Trophoblast cell (in vitro differentiated cells and primary cell): ENCODE measurements at regions not wholly inside any gene's neighbourhood (a gene's known extent, or its start where the extent isn't known, plus 50 kb on each side); places are given as distances from the start of the nearest gene placed in this dataset.

Experiments
- DNase-seq, 2 donors: peaks; one replicate each; pipeline ENCODE4 v3.0.0-alpha.2; 2016
- H2AFZ ChIP-seq: 2 replicates; pipeline ENCODE4 v1.6.1; 2013; ENCODE audit warnings: low read length, moderate library complexity, mild to moderate bottlenecking; ENCODE audit not compliant: insufficient read depth, poor library complexity
- H2AK5ac ChIP-seq: 2 replicates; pipeline ENCODE4 v1.6.1; 2013; ENCODE audit warnings: mild to moderate bottlenecking, low read length
- H2BK120ac ChIP-seq: 2 replicates; pipeline ENCODE4 v1.6.1; 2013; ENCODE audit warnings: low read length, mild to moderate bottlenecking, moderate library complexity; ENCODE audit not compliant: insufficient read depth, poor library complexity
- H2BK12ac ChIP-seq: 2 replicates; pipeline ENCODE4 v1.6.1; 2013; ENCODE audit warnings: mild to moderate bottlenecking, low read length, moderate library complexity
- H2BK5ac ChIP-seq: 2 replicates; pipeline ENCODE4 v1.6.1; 2013; ENCODE audit warnings: low read length, low read depth, moderate library complexity, mild to moderate bottlenecking; ENCODE audit not compliant: poor library complexity
- H3K14ac ChIP-seq: 2 replicates; pipeline ENCODE4 v1.6.1; 2013; ENCODE audit warnings: mild to moderate bottlenecking, low read length
- H3K18ac ChIP-seq: 2 replicates; pipeline ENCODE4 v1.6.1; 2013; ENCODE audit warnings: mild to moderate bottlenecking, low read length
- H3K23ac ChIP-seq: 2 replicates; pipeline ENCODE4 v1.6.1; 2013; ENCODE audit warnings: low read length
- H3K27ac ChIP-seq: 2 replicates; pipeline ENCODE4 v1.5.1; 2013; ENCODE audit warnings: low read depth, mild to moderate bottlenecking, inconsistent platforms, low read length, moderate library complexity
- H3K27me3 ChIP-seq: 2 replicates; pipeline ENCODE4 v1.6.1; 2013; ENCODE audit warnings: inconsistent platforms, mild to moderate bottlenecking, low read length, moderate library complexity; ENCODE audit not compliant: insufficient read depth
- H3K36me3 ChIP-seq, 2 experiments: 1 replicate in 1 of 2; 2 replicates in 1 of 2; pipeline ENCODE4 v1.6.1; 2013; ENCODE audit warnings: low read length in 2 of 2, mild to moderate bottlenecking in 2 of 2, moderate library complexity in 1 of 2; ENCODE audit not compliant: insufficient read depth in 2 of 2, control insufficient read depth in 1 of 2
- H3K4ac ChIP-seq: 2 replicates; pipeline ENCODE4 v1.6.1; 2013; ENCODE audit warnings: low read depth, mild to moderate bottlenecking, low read length, moderate library complexity
- H3K4me1 ChIP-seq, 2 experiments: 1 replicate in 1 of 2; 2 replicates in 1 of 2; pipeline ENCODE4 v1.6.1; 2013; ENCODE audit warnings: low read length in 2 of 2, mild to moderate bottlenecking in 2 of 2, moderate library complexity in 1 of 2; ENCODE audit not compliant: insufficient read depth in 2 of 2, control insufficient read depth in 1 of 2
- H3K4me2 ChIP-seq: 2 replicates; pipeline ENCODE4 v1.6.1; 2013; ENCODE audit warnings: inconsistent platforms, mild to moderate bottlenecking, low read length, moderate library complexity
- H3K4me3 ChIP-seq: 2 replicates; pipeline ENCODE4 v1.5.1; 2013; ENCODE audit warnings: mild to moderate bottlenecking, low read depth, low read length, inconsistent platforms
- H3K79me1 ChIP-seq: one replicate; pipeline ENCODE4 v1.6.1; 2013; ENCODE audit warnings: low read length
- H3K79me2 ChIP-seq: 2 replicates; pipeline ENCODE4 v1.6.1; 2013; ENCODE audit warnings: low read length, mild to moderate bottlenecking; ENCODE audit not compliant: control insufficient read depth, insufficient read depth, poor library complexity
- H3K9ac ChIP-seq: 2 replicates; pipeline ENCODE4 v1.6.1; 2013; ENCODE audit warnings: mild to moderate bottlenecking, low read length
- H3K9me3 ChIP-seq: 2 replicates; pipeline ENCODE4 v1.6.1; 2013; ENCODE audit warnings: low read depth, mild to moderate bottlenecking, control low read depth, inconsistent platforms, low read length; ENCODE audit not compliant: insufficient read depth
- H4K12ac ChIP-seq: 2 replicates; pipeline ENCODE4 v1.6.1; 2013; ENCODE audit warnings: low read depth, mild to moderate bottlenecking, low read length, moderate library complexity
- H4K8ac ChIP-seq: 2 replicates; pipeline ENCODE4 v1.6.1; 2013; ENCODE audit warnings: low read depth, mild to moderate bottlenecking, low read length, moderate library complexity
- H4K91ac ChIP-seq: one replicate; pipeline ENCODE4 v1.6.1; 2013; ENCODE audit warnings: low read depth, mild to moderate bottlenecking, low read length, moderate library complexity
- WGBS: extraction: QIAGEN DNeasy Blood & Tissue Kit; methylation state at CpG from one replicate; pipeline ENCODE4 v1.1.7; 2013; ENCODE audit warnings: missing lambda C conversion rate; ENCODE audit not compliant: insufficient read length, insufficient coverage; ENCODE audit errors: extremely low coverage; 5-methylcytosine and 5-hydroxymethylcytosine counted together

DNA sequence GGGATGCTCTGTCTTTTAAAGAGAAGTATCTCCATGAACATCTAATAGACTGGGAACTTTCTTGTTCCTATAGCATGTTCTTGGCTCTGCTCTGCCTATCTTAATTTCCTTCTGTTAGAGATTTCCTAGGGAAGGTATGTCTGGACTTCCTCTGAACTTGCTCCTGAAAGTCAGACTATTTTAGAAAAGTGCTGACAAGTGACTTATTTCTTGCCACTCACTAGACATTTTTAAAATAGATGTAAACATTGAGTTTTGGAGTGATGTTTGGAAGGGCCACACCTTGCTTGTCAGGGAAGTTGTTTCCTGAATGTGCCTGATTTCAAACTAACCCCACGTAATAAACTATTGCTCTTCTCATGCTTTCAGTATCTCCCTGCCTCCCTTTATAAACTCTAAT, 62.4 kb upstream of the ATP8A1 start:
- H3K36me3 ChIP-seq: no peaks in the 10 kb centered on the region
- H4K91ac ChIP-seq: no peak overlapping the region
- no peak overlapping the region for H3K18ac ChIP-seq
- WGBS: no CpG with 5 or more reads among the region's 1 CpG
- no peak overlapping the region for H3K4me3 ChIP-seq
- no peaks in the 10 kb centered on the region for H3K9me3 ChIP-seq
- no peaks in the 10 kb centered on the region for H3K79me2 ChIP-seq
- H2AK5ac ChIP-seq: no peak overlapping the region
- no peak overlapping the region for H3K14ac ChIP-seq
- no peaks in the 10 kb centered on the region for H3K4me1 ChIP-seq
- no peak overlapping the region for H3K27ac ChIP-seq
- H4K8ac ChIP-seq: no peak overlapping the region
- no peak overlapping the region for H3K23ac ChIP-seq
- no peaks in the 10 kb centered on the region for H3K79me1 ChIP-seq
- H2AFZ ChIP-seq: no peak overlapping the region
- H3K9ac ChIP-seq: no peak overlapping the region
- no peak overlapping the region for H2BK120ac ChIP-seq
- H4K12ac ChIP-seq: no peak overlapping the region
- DNase-seq: no peak
- no peak overlapping the region for H3K4me2 ChIP-seq
- no peak overlapping the region for H2BK12ac ChIP-seq
- no peak overlapping the region for H3K4ac ChIP-seq
- H2BK5ac ChIP-seq: no peak overlapping the region
- H3K27me3 ChIP-seq: no peaks in the 10 kb centered on the region

- Histone ChIP-seq H3K27me3 (no peaks in the 10 kb centered on the region), H3K79me2 (no peaks in the 10 kb centered on the region), H3K79me1 (no peaks in the 10 kb centered on the region), H3K4me3 (no peak overlapping the region), H2BK5ac (no peak overlapping the region), H4K91ac (no peak overlapping the region), H3K9me3 (no peaks in the 10 kb centered on the region), H3K4me2 (no peak overlapping the region), H3K27ac (no peak overlapping the region), H4K8ac (no peak overlapping the region), H2BK120ac (no peak overlapping the region), H4K12ac (no peak overlapping the region), H3K9ac (no peak overlapping the region), H2AK5ac (no peak overlapping the region), H3K36me3 (no peaks in the 10 kb centered on the region), H2BK12ac (no peak overlapping the region), H3K4me1 (no peaks in the 10 kb centered on the region), H3K23ac (no peak overlapping the region), H3K18ac (no peak overlapping the region), H2AFZ (no peak overlapping the region), H3K14ac (no peak overlapping the region), H3K4ac (no peak overlapping the region)
- DNase-seq: no peak
- no CpG with 5 or more reads among the region's 1 CpG for WGBS
Measured at GRCh38 chr4:42718336-42718735, 61.4 kb upstream of the ATP8A1 start.

DNA sequence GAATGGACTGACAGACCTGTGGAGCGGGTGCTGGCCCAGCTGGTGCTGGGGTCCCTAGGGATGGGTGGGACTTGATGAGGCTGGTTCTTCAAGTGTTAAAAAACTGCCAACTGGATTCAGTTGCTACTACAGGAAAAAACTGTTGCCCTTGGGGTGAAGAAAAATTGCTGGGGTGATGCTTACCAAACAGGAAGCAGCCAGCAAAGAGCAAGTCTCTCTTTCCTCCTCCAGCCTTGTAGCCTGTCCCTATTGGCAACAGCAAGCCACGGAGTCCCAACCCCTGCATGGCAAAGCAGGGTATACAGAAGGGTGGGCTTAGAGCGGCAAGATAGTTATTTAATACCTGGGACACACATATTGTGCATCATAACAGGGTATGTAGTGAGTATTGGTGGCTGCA, 60.1 kb upstream of the ATP8A1 start:
- Histone ChIP-seq H3K23ac (no peak overlapping the region), H2BK12ac (no peak overlapping the region), H3K9ac (no peak overlapping the region), H3K4me1 (no peaks in the 10 kb centered on the region), H3K36me3 (no peaks in the 10 kb centered on the region), H4K91ac (no peak overlapping the region), H3K79me2 (no peaks in the 10 kb centered on the region), H2AFZ (no peak overlapping the region), H3K4me3 (no peak overlapping the region), H3K79me1 (no peaks in the 10 kb centered on the region), H3K14ac (no peak overlapping the region), H2BK120ac (no peak overlapping the region), H3K18ac (no peak overlapping the region), H3K9me3 (no peaks in the 10 kb centered on the region), H3K4me2 (no peak overlapping the region), H3K27ac (no peak overlapping the region), H3K27me3 (no peaks in the 10 kb centered on the region), H2AK5ac (no peak overlapping the region), H3K4ac (no peak overlapping the region), H4K12ac (no peak overlapping the region), H2BK5ac (no peak overlapping the region), H4K8ac (no peak overlapping the region)
- no peak for DNase-seq
- no CpG with 5 or more reads among the region's 3 CpGs for WGBS

- no peak overlapping the region for H2BK12ac ChIP-seq
- no peaks in the 10 kb centered on the region for H3K27me3 ChIP-seq
- no peak overlapping the region for H3K9ac ChIP-seq
- no peak overlapping the region for H3K18ac ChIP-seq
- no peak overlapping the region for H3K27ac ChIP-seq
- no peak overlapping the region for H4K12ac ChIP-seq
- no peak overlapping the region for H2BK5ac ChIP-seq
- WGBS: no CpG with 5 or more reads among the region's 6 CpGs
- H4K8ac ChIP-seq: no peak overlapping the region
- H3K4ac ChIP-seq: no peak overlapping the region
- H3K36me3 ChIP-seq: no peaks in the 10 kb centered on the region
- no peak overlapping the region for H2AFZ ChIP-seq
- no peak overlapping the region for H3K4me2 ChIP-seq
- no peak overlapping the region for H2BK120ac ChIP-seq
- no peak overlapping the region for H4K91ac ChIP-seq
- no peak overlapping the region for H3K23ac ChIP-seq
- no peaks in the 10 kb centered on the region for H3K79me1 ChIP-seq
- no peaks in the 10 kb centered on the region for H3K79me2 ChIP-seq
- H3K9me3 ChIP-seq: no peaks in the 10 kb centered on the region
- no peaks in the 10 kb centered on the region for H3K4me1 ChIP-seq
- no peak overlapping the region for H3K14ac ChIP-seq
- no peak overlapping the region for H3K4me3 ChIP-seq
- no peak for DNase-seq
- no peak overlapping the region for H2AK5ac ChIP-seq
Measured at GRCh38 chr4:42715807-42716482, 59.0 kb upstream of the ATP8A1 start.
